ENCODE measurements at regions not wholly inside any gene's neighbourhood (a gene's known extent, or its start where the extent isn't known, plus 50 kb on each side); places are given as distances from the start of the nearest gene placed in this dataset.

- TF ChIP-seq EP300 (IDR thresholded peaks at IDR 0.05): no peak
- no peak for TF ChIP-seq CTCF (IDR thresholded peaks at IDR 0.05)
- no peak for TF ChIP-seq POLR2AphosphoS5 (IDR thresholded peaks at IDR 0.05)
Measured at GRCh38 chr14:97760050-97760449, 962.9 kb downstream of the VRK1 start.

Data from suprapubic skin (tissue), 4 donors.